Gastroesophageal sphincter (tissue), 3 donors: ENCODE measurements at regions not wholly inside any gene's neighbourhood (a gene's known extent, or its start where the extent isn't known, plus 50 kb on each side); places are given as distances from the start of the nearest gene placed in this dataset.

ENCODE experiments used
- CTCF ChIP-seq, 4 experiments: fragments of 200-600 bp in 2 of 4; fragments of 450-650 bp in 2 of 4; sonication (generic) in 1 of 4; IDR thresholded peaks; one replicate each; pipeline ENCODE4 v1.5.1; 2017 to 2019; ENCODE audit warnings: antibody characterized with exemption in 4 of 4, mild to moderate bottlenecking in 2 of 4, moderate library complexity in 2 of 4
- EP300 ChIP-seq: sonication (generic); formaldehyde crosslinking; IDR thresholded peaks from one replicate; pipeline ENCODE4 v1.6.1; 2017; ENCODE audit warnings: antibody characterized with exemption, mild to moderate bottlenecking

GRCh38 chr1:164361927-164362326, 197.1 kb upstream of the PBX1 start:
- TF ChIP-seq CTCF (IDR thresholded peaks at IDR 0.05), result no peak
- TF ChIP-seq EP300, result no peak
